Glutamatergic neuron (in vitro differentiated cells): ENCODE measurements at regions not wholly inside any gene's neighbourhood (a gene's known extent, or its start where the extent isn't known, plus 50 kb on each side); places are given as distances from the start of the nearest gene placed in this dataset.
"Not testable (repeated sequence)": the region's sequence is repeated elsewhere in the genome, so short reads cannot be mapped to it uniquely, and the experiment has no call there.

Source experiments
- DNase-seq: peaks from one replicate; pipeline ENCODE4 v3.0.0; 2022
- H3K27ac Mint-ChIP-seq: one replicate; pipeline ENCODE4 v1.8.0; 2020; ENCODE audit warnings: mild to moderate bottlenecking, mixed read lengths, inconsistent platforms; ENCODE audit not compliant: unreplicated experiment
- H3K27me3 Mint-ChIP-seq: one replicate; pipeline ENCODE4 v1.8.0; 2020; ENCODE audit warnings: mild to moderate bottlenecking, moderate library complexity, mixed read lengths, inconsistent platforms; ENCODE audit not compliant: unreplicated experiment
- H3K36me3 Mint-ChIP-seq: one replicate; pipeline ENCODE4 v1.8.0; 2020; ENCODE audit warnings: mild to moderate bottlenecking, mixed read lengths, inconsistent platforms; ENCODE audit not compliant: unreplicated experiment
- H3K4me1 Mint-ChIP-seq: one replicate; pipeline ENCODE4 v1.8.0; 2020; ENCODE audit warnings: mild to moderate bottlenecking, low read depth, mixed read lengths, inconsistent platforms; ENCODE audit not compliant: unreplicated experiment
- H3K4me3 Mint-ChIP-seq: one replicate; pipeline ENCODE4 v1.8.0; 2020; ENCODE audit warnings: mild to moderate bottlenecking, mixed read lengths, inconsistent platforms; ENCODE audit not compliant: unreplicated experiment
- H3K9me3 Mint-ChIP-seq: one replicate; pipeline ENCODE4 v1.8.0; 2020; ENCODE audit warnings: mild to moderate bottlenecking, moderate library complexity, mixed read lengths, inconsistent platforms; ENCODE audit not compliant: unreplicated experiment
- CTCF ChIP-seq: fragments of 200-600 bp; sonication (generic); IDR thresholded peaks from one replicate; pipeline ENCODE4 v1.5.0; 2021; ENCODE audit not compliant: partially characterized antibody, unreplicated experiment

DNA sequence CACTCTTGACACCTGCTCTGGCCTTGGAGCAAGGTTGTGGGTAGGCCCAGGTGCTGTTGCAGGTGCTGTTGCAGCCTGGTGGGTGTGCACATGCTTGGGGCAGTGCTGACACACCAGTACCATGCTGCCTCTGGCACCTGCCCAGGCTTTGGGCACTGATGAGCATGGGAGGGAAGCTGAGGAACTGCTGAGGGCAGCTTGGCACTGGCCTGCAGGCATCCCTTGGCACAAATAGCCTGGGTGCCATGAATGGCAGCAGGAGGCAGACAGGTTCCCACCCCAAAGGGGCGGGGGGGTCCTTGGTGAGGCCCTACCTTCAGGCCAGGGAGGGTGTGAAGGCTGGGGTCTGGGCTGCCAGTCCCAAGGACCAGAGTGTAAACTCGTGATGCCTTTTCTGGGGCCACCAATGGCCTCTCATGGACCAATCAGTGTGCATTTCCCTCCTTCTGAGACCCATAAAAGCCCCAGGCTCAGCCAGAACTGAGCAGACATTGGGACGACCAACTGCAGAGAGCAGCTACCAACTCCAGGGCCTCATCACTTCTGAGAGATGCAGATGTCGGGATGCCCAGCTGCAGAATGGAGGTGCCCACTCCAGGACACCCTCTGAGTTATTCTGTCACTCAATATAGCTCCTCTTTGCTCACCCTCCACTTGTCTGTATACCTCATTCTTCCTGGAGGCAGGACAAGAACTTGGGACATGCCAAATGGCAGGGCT lies 547.4 kb downstream of the ZWINT start:
- H3K36me3 Mint-ChIP-seq = peaks cover 11% of the 10 kb centered on the region
- H3K9me3 Mint-ChIP-seq = peaks cover 3% of the 10 kb centered on the region
- TF ChIP-seq CTCF = no peak
- H3K4me1 Mint-ChIP-seq = no peaks in the 10 kb centered on the region
- no peak for DNase-seq
- H3K4me3 Mint-ChIP-seq = no peak overlapping the region
- peaks cover 6% of the 10 kb centered on the region for H3K27me3 Mint-ChIP-seq
- H3K27ac Mint-ChIP-seq = no peak overlapping the region

DNA sequence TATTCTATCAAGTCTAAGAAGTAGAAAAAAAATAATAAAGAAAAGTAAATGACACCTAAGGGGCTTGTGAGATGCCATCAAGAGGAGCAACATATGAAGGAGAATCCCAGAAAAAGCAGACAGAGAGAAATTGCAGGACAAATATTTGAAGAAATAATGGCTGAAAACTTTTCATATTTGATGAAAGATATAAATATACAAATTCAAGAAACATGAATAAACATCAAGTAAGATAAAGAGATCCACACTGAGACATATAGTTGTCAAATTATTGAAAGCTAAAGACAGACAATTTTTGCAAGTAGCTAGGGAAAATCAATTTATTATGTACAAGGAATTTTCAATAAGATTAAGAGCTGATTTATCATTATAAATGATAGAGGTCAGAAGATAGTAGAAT lies 558.0 kb downstream of the ZWINT start:
- no peak overlapping the region for H3K4me3 Mint-ChIP-seq
- peaks cover 2% of the 10 kb centered on the region for H3K27me3 Mint-ChIP-seq
- peaks cover 2% of the 10 kb centered on the region for H3K4me1 Mint-ChIP-seq
- no peak overlapping the region for H3K27ac Mint-ChIP-seq
- no peaks in the 10 kb centered on the region for H3K36me3 Mint-ChIP-seq
- no peak for DNase-seq
- TF ChIP-seq CTCF = no peak
- H3K9me3 Mint-ChIP-seq = no peaks in the 10 kb centered on the region

DNA sequence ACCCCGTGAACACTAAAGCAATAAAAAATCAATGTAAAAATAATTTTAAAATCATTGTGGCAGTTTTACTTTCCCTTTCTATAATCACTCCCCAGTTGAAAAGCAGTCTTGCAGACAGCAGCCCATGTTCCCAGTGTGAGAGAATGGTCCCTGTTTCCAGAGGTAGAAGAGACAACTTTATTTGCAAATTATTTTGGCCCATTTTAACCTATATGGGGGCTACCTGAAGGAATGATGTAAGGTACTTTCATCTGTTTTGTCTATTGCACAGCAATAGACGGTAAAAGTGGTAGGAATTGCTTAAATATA lies 559.8 kb downstream of the ZWINT start:
- Mint-ChIP-seq H3K9me3 (no peaks in the 10 kb centered on the region), H3K27ac (no peak overlapping the region), H3K4me1 (peaks cover 3% of the 10 kb centered on the region), H3K36me3 (no peaks in the 10 kb centered on the region), H3K27me3 (peaks cover 2% of the 10 kb centered on the region), H3K4me3 (no peak overlapping the region)
- no peak for TF ChIP-seq CTCF
- DNase-seq = no peak

DNA sequence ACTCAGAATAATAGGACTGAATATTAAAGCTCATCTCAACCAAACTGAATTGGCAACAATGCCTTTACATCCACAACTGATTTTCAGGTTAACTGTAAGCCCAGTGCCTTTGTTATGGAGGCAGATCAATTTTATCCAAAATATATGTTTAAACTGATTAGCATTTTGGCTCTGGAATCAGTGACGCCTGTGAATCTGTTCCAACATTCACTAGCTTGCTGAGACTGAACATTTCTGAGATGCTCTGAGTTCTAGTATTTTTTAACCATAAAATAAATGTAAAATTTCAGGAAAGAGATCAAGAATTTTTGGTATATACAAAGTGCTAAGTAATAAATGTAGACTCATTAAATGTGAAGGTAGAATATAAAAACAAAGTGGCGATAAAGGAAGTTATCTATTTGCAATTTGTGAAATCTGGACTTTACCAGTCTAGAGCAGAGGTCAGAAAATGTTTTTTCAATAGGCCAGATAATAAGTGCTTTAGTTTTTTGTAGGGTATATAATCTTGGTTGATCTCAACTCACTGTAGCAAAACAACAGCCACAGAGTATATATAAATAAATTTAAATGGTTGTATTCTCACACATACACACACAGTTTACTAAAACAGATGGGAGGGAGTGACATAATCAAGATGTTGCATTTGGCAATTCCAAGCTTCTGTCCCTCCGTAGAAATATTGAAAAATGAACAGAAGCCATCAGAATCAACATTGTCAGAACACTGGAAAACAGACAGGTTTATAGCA lies 560.3 kb downstream of the ZWINT start:
- no peak overlapping the region for H3K4me3 Mint-ChIP-seq
- peaks cover 2% of the 10 kb centered on the region for H3K27me3 Mint-ChIP-seq
- peaks cover 6% of the 10 kb centered on the region for H3K4me1 Mint-ChIP-seq
- DNase-seq = no peak
- no peaks in the 10 kb centered on the region for H3K36me3 Mint-ChIP-seq
- no peak for TF ChIP-seq CTCF
- H3K9me3 Mint-ChIP-seq = no peaks in the 10 kb centered on the region
- H3K27ac Mint-ChIP-seq = no peak overlapping the region

GRCh38 chr10:55793024-55793423 lies 568.0 kb downstream of the ZWINT start:
- Mint-ChIP-seq H3K4me1 (peaks cover 4% of the 10 kb centered on the region), H3K27ac (no peak overlapping the region), H3K4me3 (no peak overlapping the region), H3K36me3 (no peaks in the 10 kb centered on the region), H3K27me3 (peaks cover 3% of the 10 kb centered on the region), H3K9me3 (no peaks in the 10 kb centered on the region)
- TF ChIP-seq CTCF = no peak
- no peak for DNase-seq

DNA sequence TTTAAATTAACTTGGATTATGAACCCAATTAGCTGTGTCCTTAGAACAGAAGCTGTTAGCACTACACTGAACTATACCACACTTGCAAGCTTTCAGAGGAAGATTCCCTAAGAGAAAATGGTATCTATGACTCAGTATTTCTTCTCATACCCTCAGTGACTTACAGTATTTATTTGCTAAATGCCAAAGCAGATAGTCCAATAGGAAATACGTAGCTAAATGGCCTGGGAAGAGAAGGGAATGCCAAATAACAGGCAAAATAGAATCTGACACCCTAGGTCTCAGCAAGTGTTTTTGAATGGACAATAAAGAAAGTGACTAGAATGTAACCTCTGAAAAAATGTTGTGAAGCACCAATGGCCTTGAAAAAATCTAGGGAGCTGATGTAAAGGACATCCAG lies 570.8 kb downstream of the ZWINT start:
- H3K36me3 Mint-ChIP-seq, H3K4me3 Mint-ChIP-seq, H3K27me3 Mint-ChIP-seq, H3K27ac Mint-ChIP-seq, H3K9me3 Mint-ChIP-seq, H3K4me1 Mint-ChIP-seq, DNase-seq: not testable (repeated sequence)
